RWPE1 (cell line): ENCODE measurements at regions not wholly inside any gene's neighbourhood (a gene's known extent, or its start where the extent isn't known, plus 50 kb on each side); places are given as distances from the start of the nearest gene placed in this dataset.

ENCODE experiments used
- CTCF ChIA-PET: fragments of 350-600 bp; sonication (Branson Sonifier 250); formaldehyde crosslinking; extraction: SDS; loops from one replicate; lab custom pipeline; 2021; lab: Yijun Ruan, JAX
- POLR2A ChIA-PET: fragments of 400-600 bp; formaldehyde crosslinking; extraction: SDS; loops from one replicate; lab custom pipeline; 2020; ENCODE audit warnings: antibody characterized with exemption; ENCODE audit not compliant: low non-redundant PET; lab: Yijun Ruan, JAX
- DNase-seq: peaks from one replicate; pipeline ENCODE4 v3.0.0; 2012; ENCODE audit warnings: low spot score
- H3K27ac ChIP-seq: fragments of 450-650 bp; 2 replicates; pipeline ENCODE4 v1.5.1; 2017
- TF ChIP-seq, protein P1 (sequence below): fragments of 450-650 bp; conservative IDR thresholded peaks from 2 replicates; pipeline ENCODE4 v1.5.1; 2017; ENCODE audit warnings: low read depth, mild to moderate bottlenecking

DNA sequence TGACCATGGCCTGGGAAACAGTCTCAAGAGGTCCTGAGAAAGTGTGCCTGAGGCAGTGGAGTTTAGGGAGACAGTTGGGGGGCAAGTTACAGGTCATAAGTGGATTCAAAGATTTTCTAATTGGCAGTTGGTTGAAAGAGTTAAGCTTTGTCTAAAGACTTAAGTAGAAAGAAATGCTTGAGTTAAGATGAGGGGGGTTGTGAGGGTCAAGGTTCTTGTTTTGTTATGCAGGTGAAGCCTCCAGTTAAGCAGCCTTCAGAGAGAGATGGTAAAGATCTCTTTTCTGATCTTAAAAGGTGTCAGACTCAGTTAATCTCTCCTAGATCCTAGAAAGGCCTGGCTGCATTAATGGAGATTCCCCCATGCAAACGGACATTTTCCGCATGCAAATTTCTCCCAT lies 356.3 kb upstream of the C2CD4B start:
- TF ChIP-seq, protein P1, sequence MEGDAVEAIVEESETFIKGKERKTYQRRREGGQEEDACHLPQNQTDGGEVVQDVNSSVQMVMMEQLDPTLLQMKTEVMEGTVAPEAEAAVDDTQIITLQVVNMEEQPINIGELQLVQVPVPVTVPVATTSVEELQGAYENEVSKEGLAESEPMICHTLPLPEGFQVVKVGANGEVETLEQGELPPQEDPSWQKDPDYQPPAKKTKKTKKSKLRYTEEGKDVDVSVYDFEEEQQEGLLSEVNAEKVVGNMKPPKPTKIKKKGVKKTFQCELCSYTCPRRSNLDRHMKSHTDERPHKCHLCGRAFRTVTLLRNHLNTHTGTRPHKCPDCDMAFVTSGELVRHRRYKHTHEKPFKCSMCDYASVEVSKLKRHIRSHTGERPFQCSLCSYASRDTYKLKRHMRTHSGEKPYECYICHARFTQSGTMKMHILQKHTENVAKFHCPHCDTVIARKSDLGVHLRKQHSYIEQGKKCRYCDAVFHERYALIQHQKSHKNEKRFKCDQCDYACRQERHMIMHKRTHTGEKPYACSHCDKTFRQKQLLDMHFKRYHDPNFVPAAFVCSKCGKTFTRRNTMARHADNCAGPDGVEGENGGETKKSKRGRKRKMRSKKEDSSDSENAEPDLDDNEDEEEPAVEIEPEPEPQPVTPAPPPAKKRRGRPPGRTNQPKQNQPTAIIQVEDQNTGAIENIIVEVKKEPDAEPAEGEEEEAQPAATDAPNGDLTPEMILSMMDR = no peak
- DNase-seq = no peak
- ChIA-PET POLR2A (no interaction called here), CTCF (interaction anchor here (0.6 kb wide), 1 partner anchor 220 kb away, joined by 3 read pairs; no protein-coding TSS in a partner anchor)
- H3K27ac ChIP-seq = no peak overlapping the region

DNA sequence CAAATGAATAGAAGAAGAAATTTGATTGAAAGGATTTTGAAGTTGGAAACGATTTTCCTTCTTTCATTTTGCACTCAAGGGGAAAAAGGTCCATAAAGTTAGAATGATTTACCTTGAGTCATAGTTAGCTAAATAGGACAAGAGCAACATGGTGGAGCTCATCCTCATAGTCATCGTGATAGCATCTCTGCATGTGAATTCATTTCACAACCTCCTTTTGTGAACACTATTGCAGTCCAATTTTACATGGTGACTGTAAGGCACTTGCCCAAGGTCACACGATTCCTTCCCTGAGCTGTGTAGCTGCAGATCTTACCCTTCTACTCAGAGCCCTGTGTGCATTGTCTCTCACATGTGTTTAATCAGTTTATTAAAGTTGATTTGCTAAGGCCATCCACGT lies 359.8 kb upstream of the C2CD4B start:
- ChIA-PET CTCF (no interaction called here), POLR2A (no interaction called here)
- no peak for DNase-seq

DNA sequence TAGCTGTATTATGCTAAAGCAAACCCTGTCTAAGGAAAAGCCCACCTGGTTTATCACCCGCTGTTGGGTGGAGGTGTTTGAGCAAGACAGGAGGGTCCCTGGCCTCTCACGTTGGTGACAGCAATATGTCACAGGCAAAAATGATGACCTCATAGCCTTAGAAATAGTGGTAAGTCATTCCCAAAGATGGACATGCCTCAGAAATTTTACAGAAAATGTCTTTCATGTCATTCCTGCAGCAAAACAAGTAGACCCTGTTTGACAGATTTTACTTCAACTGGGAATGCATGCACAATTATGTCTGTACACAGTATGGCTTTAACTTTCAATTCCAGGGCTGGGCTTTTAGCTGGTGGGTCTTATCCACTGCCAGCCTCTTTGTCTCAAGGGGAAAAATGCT lies 362.3 kb upstream of the C2CD4B start:
- TF ChIP-seq, protein P1 = no peak
- DNase-seq = no peak
- no peak overlapping the region for H3K27ac ChIP-seq
- ChIA-PET POLR2A (no interaction called here), CTCF (no interaction called here)

More for the DNA sequence above, 359.8 kb upstream of the C2CD4B start:
- TF ChIP-seq, protein P1 = no peak
- H3K27ac ChIP-seq = no peak overlapping the region

DNA sequence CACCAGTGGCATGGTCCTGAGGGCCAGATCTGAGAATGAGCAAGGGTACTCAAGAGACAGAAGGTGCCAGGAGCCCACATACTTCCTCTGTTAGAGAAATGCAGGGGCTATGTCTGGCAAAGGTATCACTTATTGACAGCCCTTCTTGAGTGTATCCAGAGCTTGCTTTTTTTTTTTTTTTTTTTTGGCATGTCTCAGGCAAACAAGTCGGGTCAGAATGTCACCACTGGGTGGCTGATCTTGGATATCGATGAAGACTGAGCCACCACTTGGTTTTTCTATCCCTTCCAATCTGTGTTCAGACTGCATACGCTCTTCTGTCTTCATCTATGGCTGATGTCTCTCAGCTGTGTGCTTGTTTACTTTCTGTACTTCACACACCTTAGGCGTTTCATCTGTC lies 363.4 kb upstream of the C2CD4B start:
- CTCF ChIA-PET = interaction anchor here (0.6 to 1.3 kb wide), 2 partner anchors 21 to 170 kb away, joined by 3 to 4 read pairs; no protein-coding TSS in a partner anchor
- DNase-seq = no peak
- H3K27ac ChIP-seq = no peak overlapping the region
- TF ChIP-seq, protein P1 = no peak
- POLR2A ChIA-PET = interaction anchor here (0.6 kb wide), 1 partner anchor 62 kb away, joined by 3 read pairs; no protein-coding TSS in a partner anchor

DNA sequence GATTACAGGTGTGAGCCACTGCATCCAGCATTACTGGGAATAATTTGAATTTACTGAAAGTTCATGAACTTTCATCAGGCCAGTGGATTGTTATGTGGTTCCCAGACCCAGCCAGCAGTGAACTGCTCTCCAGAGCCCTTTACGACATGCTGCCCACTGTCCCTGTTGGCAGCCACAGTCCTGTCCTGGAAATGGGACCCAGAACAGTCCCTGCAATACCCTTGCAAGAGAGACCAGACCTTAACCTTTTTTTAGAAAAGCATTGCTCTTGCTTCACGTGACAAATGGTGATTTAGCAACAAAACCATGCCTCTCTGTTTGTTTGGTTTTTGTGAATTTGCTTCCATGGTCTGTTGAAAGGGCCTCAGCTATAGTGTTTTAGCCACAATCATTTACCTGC lies 367.3 kb upstream of the C2CD4B start:
- TF ChIP-seq, protein P1 = no peak
- CTCF ChIA-PET = no interaction called here

DNA sequence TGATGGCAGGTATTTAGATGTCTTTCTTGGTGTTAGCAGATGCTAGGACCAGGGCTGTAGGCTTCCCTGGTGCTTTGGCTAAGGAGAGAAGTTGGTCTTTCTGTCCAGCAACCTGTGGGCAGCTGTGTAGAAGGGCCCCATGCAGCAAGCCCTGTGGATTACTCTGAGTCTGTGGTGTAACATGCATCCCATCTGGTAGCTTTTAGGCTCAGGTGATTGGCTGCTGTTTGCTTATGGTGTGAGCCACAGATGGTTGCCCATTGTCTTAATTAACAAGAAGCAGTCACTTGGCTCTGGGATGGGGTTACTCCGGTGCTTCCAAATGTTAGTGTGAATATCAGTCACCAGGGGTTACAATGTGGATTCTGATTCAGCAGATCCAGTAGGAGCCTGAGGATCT lies 368.6 kb upstream of the C2CD4B start:
- ChIA-PET POLR2A (no interaction called here), CTCF (no interaction called here)
- no peak for DNase-seq
- H3K27ac ChIP-seq = no peak overlapping the region
- TF ChIP-seq, protein P1 = no peak

More for the DNA sequence above, 367.3 kb upstream of the C2CD4B start:
- no peak overlapping the region for H3K27ac ChIP-seq
- POLR2A ChIA-PET = no interaction called here
- no peak for DNase-seq
